OCI-LY7 (cell line): ENCODE measurements at regions not wholly inside any gene's neighbourhood (a gene's known extent, or its start where the extent isn't known, plus 50 kb on each side); places are given as distances from the start of the nearest gene placed in this dataset.

Experiments used
- CTCF ChIP-seq: fragments of 200-600 bp; sonication (generic); conservative IDR thresholded peaks from 2 replicates; pipeline ENCODE4 v1.5.1; 2014; ENCODE audit warnings: mild to moderate bottlenecking, antibody characterized with exemption, low read length, moderate library complexity, mixed read lengths
- EZH2phosphoT487 ChIP-seq: fragments of 200-600 bp; sonication (generic); IDR thresholded peaks from 2 replicates; pipeline ENCODE4 v1.6.1; 2018; ENCODE audit warnings: low read depth, borderline replicate concordance, mild to moderate bottlenecking, mixed run types, antibody characterized with exemption, low read length, moderate library complexity, mixed read lengths

- no peak for TF ChIP-seq CTCF
- TF ChIP-seq EZH2phosphoT487 = no peak
Observed at GRCh38 chr11:23494981-23495380, 634.7 kb upstream of the CCDC179 start.
